Gastrocnemius medialis (tissue), 4 donors: ENCODE measurements at regions not wholly inside any gene's neighbourhood (a gene's known extent, or its start where the extent isn't known, plus 50 kb on each side); places are given as distances from the start of the nearest gene placed in this dataset.

ENCODE experiments used
- ATAC-seq, 2 donors: fragments of 150-250 bp; one replicate each; pipeline ENCODE4 v1.9.1; 2016
- DNase-seq, 2 donors: peaks; one replicate each; pipeline ENCODE4 v3.0.0-alpha.2; 2019
- H3K27ac ChIP-seq, 4 donors: fragments of 200-600 bp; sonication (generic); 1 replicate in 1 of 4; 2 replicates in 3 of 4; pipeline ENCODE4 v1.5.1; 2016 to 2018; ENCODE audit warnings: mild to moderate bottlenecking in 2 of 4, moderate library complexity in 1 of 4
- H3K27me3 ChIP-seq, 3 donors: fragments of 200-600 bp; sonication (generic) in 2 of 3; 1 replicate in 1 of 3; 2 replicates in 2 of 3; pipeline versions ENCODE4 v1.5.1 to v1.6.0; 2016 to 2019; ENCODE audit warnings: mild to moderate bottlenecking in 1 of 3, moderate library complexity in 1 of 3
- H3K36me3 ChIP-seq, 2 donors: fragments of 200-600 bp; sonication (generic) in 1 of 2; one replicate each; pipeline ENCODE4 v1.5.1; 2017 to 2018
- H3K4me1 ChIP-seq, 2 donors: fragments of 200-600 bp; sonication (generic) in 1 of 2; one replicate each; pipeline ENCODE4 v1.5.1; 2016 to 2017; ENCODE audit warnings: mild to moderate bottlenecking in 2 of 2
- H3K4me3 ChIP-seq, 4 donors: fragments of 200-600 bp; sonication (generic) in 3 of 4; 1 replicate in 1 of 4; 2 replicates in 3 of 4; pipeline ENCODE4 v1.5.1; 2016 to 2019; ENCODE audit warnings: mild to moderate bottlenecking in 2 of 4
- H3K9me3 ChIP-seq, 3 donors: fragments of 200-600 bp; sonication (generic) in 2 of 3; 1 replicate in 1 of 3; 2 replicates in 2 of 3; pipeline ENCODE4 v1.5.1; 2016 to 2019
- POLR2A ChIP-seq, 2 donors: fragments of 450-650 bp; IDR thresholded peaks; one replicate each; pipeline ENCODE4 v1.6.1; 2017; ENCODE audit warnings: antibody characterized with exemption in 2 of 2, mild to moderate bottlenecking in 2 of 2, moderate library complexity in 2 of 2
- in situ Hi-C, 4 donors: fragments of 200-750 bp; cut with MboI; loops; one replicate each; pipeline versions ENCODE4 v1.15.0 to v1.8.0; 2017; ENCODE audit warnings: low sequenced_read_pairs in 4 of 4
- intact Hi-C: fragments of 100-400 bp; cut with DNase I; formaldehyde crosslinking; loops from one replicate; pipeline ENCODE4 v1.15.1; 2023; ENCODE audit warnings: low total_unique reads
- TF ChIP-seq, protein P1 (sequence below), 5 experiments: fragments of 450-650 bp in 3 of 5; fragments of 200-600 bp in 2 of 5; sonication (generic) in 2 of 5; IDR thresholded peaks in 4 of 5; conservative IDR thresholded peaks in 1 of 5; 1 replicate in 4 of 5; 2 replicates in 1 of 5; pipeline ENCODE4 v1.5.1; 2016 to 2019; ENCODE audit warnings: antibody characterized with exemption in 5 of 5, mild to moderate bottlenecking in 3 of 5, moderate library complexity in 3 of 5

DNA sequence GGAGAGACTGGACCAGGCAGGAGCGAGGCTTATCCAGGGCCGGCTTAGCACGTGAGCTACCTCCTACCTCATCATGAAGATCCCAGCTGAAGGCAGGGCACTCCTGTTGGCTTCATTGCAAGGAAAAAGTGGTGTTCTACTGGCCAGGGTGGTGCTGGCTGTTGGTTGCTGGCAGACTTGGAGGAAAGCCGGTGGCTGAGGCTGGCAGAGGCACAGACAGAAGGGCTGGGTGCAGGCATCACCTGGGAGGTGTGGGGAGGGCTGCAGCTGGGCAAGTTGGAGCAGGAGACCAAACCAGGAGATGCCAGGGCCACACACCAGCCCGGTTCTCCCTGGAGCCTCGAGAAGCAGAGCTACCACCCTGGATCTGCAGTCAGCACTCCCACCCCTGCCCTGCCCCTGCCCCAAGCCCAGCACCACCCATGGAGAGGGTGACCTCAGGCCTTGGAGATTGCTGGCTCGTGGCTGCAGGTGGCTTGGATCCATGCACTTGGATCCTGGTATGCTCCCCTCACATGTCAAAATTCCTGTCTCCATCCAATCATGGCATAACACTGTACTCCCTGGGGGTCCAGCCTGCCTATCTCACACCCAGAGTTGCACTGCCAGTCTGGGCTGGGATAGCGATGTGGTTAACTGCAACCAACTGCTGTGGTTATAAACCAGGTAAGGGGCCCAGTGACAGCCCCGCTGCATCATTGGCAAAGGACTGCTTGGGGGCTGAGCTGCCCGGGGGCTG lies 49.7 kb downstream of the GLI2 start:
- in situ Hi-C loops = no loop called here

DNA sequence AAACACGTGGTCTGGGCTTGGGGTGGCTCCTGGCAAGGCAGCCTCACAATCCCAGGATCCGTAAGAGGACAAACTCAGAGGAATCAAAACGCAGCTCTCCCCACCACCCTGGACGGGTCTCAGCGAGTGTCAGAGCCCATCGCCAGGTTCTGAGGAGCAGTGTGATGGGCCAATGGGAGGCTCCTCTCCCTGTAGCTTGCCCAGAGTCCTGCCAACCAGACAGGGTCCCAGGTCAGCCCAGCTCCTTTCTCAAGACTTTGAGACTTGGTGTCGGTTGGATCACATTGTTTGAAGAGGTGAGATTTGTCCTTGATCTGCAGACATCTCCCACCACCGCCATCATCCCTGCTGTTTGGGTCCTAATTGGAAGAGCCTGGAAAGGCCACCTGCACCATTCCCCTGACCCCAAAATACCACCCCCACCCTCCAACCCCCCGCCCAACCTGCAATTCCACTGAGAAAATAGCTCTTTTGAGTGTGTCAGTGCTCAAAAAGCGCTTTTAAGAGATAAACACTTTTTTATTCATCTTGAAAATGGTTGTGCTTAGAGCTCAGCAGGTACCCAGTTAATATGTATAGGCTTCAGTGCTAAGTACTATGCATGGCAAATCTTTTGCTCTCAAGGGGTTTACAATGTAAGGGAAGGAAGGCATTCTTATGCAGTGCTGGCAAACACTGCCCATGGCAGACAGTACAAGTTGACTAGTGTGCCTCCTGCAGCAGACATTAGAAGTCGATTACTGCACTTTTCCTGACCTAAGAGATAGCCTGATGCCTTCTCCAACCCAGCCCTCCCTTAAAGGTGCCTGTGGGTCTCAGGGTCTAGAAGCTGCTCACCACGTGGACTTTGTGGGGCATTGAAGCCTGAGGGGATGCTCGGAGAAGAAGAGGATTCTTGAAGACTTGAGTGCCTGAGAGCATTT lies 50.6 kb downstream of the GLI2 start:
- no peak overlapping the region for H3K27ac ChIP-seq
- peaks cover 13 to 18% of the 10 kb centered on the region in 2 donors for H3K4me1 ChIP-seq
- no peaks in the 10 kb centered on the region for H3K27me3 ChIP-seq
- DNase-seq = no peak
- TF ChIP-seq, protein P1, sequence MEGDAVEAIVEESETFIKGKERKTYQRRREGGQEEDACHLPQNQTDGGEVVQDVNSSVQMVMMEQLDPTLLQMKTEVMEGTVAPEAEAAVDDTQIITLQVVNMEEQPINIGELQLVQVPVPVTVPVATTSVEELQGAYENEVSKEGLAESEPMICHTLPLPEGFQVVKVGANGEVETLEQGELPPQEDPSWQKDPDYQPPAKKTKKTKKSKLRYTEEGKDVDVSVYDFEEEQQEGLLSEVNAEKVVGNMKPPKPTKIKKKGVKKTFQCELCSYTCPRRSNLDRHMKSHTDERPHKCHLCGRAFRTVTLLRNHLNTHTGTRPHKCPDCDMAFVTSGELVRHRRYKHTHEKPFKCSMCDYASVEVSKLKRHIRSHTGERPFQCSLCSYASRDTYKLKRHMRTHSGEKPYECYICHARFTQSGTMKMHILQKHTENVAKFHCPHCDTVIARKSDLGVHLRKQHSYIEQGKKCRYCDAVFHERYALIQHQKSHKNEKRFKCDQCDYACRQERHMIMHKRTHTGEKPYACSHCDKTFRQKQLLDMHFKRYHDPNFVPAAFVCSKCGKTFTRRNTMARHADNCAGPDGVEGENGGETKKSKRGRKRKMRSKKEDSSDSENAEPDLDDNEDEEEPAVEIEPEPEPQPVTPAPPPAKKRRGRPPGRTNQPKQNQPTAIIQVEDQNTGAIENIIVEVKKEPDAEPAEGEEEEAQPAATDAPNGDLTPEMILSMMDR (IDR thresholded peaks at IDR 0.05 in 4 of 5, conservative IDR thresholded peaks at IDR 0.05 in 1 of 5) = no peak
- TF ChIP-seq POLR2A (IDR thresholded peaks at IDR 0.05) = no peak
- ATAC-seq = no peak
- no peaks in the 10 kb centered on the region for H3K36me3 ChIP-seq
- H3K4me3 ChIP-seq = no peak overlapping the region
- in situ Hi-C loops (no loop called here), intact Hi-C loops (no loop called here)
- H3K9me3 ChIP-seq = no peaks in the 10 kb centered on the region

More for the DNA sequence above, 49.7 kb downstream of the GLI2 start:
- Histone ChIP-seq H3K4me1 (peaks cover 13 to 18% of the 10 kb centered on the region in 2 donors), H3K9me3 (no peaks in the 10 kb centered on the region), H3K27me3 (no peaks in the 10 kb centered on the region), H3K36me3 (no peaks in the 10 kb centered on the region), H3K27ac (no peak overlapping the region), H3K4me3 (no peak overlapping the region)
- intact Hi-C loops = no loop called here
- TF ChIP-seq, protein P1 (IDR thresholded peaks at IDR 0.05 in 4 of 5, conservative IDR thresholded peaks at IDR 0.05 in 1 of 5) = no peak
- no peak for TF ChIP-seq POLR2A (IDR thresholded peaks at IDR 0.05)
- DNase-seq = no peak
- no peak for ATAC-seq

DNA sequence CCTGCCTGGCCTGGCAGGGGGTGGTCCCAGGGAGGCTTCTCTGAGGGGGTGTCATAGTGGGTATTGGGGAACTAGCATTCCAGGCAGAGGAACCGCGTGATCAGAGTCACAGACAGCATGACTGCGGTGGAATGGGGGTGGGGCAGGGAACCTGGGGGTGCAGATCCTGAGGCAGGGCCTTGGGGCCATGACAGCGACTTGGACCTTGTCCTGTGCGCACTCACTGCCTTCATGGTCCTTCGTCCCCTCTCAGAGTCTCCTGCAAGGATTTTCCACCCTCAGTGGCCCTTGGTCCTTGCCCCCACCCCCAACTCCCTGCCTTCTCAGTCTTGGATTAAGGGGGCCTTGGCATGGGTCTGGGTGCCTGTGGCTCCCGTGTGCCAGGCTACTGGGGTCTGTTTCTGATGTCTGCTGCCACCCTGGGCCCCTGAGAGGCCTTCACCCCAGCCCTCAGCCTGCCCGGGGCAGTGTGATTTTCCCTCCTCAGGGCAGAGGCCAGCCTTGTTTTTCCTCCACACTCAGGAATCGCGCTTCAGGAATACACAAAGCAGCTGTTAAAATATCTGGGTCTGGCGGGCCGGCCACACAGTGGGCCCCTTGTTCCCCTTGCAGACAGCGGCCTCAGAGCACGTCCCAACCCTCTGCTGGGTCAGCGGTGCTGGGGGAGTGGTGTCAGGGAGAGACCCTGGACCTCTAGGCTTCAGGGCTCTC lies 51.6 kb downstream of the GLI2 start:
- intact Hi-C loops = no loop called here

More for the DNA sequence above, 51.6 kb downstream of the GLI2 start:
- no peak for TF ChIP-seq POLR2A (IDR thresholded peaks at IDR 0.05)
- TF ChIP-seq, protein P1 (IDR thresholded peaks at IDR 0.05 in 4 of 5, conservative IDR thresholded peaks at IDR 0.05 in 1 of 5) = no peak
- H3K36me3 ChIP-seq = no peaks in the 10 kb centered on the region
- DNase-seq = no peak
- H3K4me1 ChIP-seq = peaks cover 13 to 18% of the 10 kb centered on the region in 2 donors
- in situ Hi-C loops = no loop called here
- no peak overlapping the region for H3K4me3 ChIP-seq
- H3K27me3 ChIP-seq = no peaks in the 10 kb centered on the region
- no peak for ATAC-seq
- no peaks in the 10 kb centered on the region for H3K9me3 ChIP-seq
- H3K27ac ChIP-seq = no peak overlapping the region
